CD4-positive, alpha-beta T cell (primary cell): ENCODE measurements at regions not wholly inside any gene's neighbourhood (a gene's known extent, or its start where the extent isn't known, plus 50 kb on each side); places are given as distances from the start of the nearest gene placed in this dataset.

ENCODE experiments used
- ATAC-seq: fragments of 200-7000 bp; cut with Tn5 transposase; one replicate; pipeline ENCODE4 v1.10.0; 2022; ENCODE audit warnings: mild to moderate bottlenecking; ENCODE audit not compliant: poor library complexity
- CTCF ChIA-PET: fragments of 350-600 bp; sonication (Branson Sonifier 250); formaldehyde crosslinking; loops from one replicate; lab custom pipeline; 2021; ENCODE audit warnings: antibody characterized with exemption, inconsistent platforms; lab: Charles Lee
- POLR2A ChIA-PET: fragments of 350-600 bp; sonication (Branson Sonifier 250); formaldehyde crosslinking; loops from one replicate; lab custom pipeline; 2021; ENCODE audit warnings: antibody characterized with exemption, inconsistent platforms; lab: Charles Lee
- DNase-seq, 14 experiments: peaks; one replicate each; pipeline ENCODE4 v3.0.0-alpha.2; 2013 to 2020; ENCODE audit warnings: mixed read lengths in 2 of 14
- H3K27ac ChIP-seq, 2 donors: one replicate each; pipeline versions ENCODE4 v1.5.1 to v1.7.0; 2013; ENCODE audit warnings: low read length in 2 of 2, low read depth in 1 of 2, mild to moderate bottlenecking in 1 of 2
- H3K27me3 ChIP-seq, 2 experiments: 1 replicate in 1 of 2; 2 replicates in 1 of 2; pipeline versions ENCODE4 v1.6.1 to v1.7.0; 2013; ENCODE audit warnings: low read length in 2 of 2, control low read depth in 1 of 2, mild to moderate bottlenecking in 1 of 2, moderate library complexity in 1 of 2; ENCODE audit not compliant: insufficient read depth in 2 of 2, control insufficient read depth in 1 of 2
- H3K36me3 ChIP-seq: one replicate; pipeline ENCODE4 v1.6.1; 2013; ENCODE audit warnings: low read length, control low read depth; ENCODE audit not compliant: insufficient read depth
- H3K4me1 ChIP-seq: one replicate; pipeline ENCODE4 v1.6.1; 2013; ENCODE audit warnings: low read length, control low read depth; ENCODE audit not compliant: insufficient read depth
- H3K4me3 ChIP-seq: one replicate; pipeline ENCODE4 v1.5.1; 2013; ENCODE audit warnings: mild to moderate bottlenecking, low read length, moderate library complexity
- H3K9me3 ChIP-seq, 2 experiments: 1 replicate in 1 of 2; 2 replicates in 1 of 2; pipeline versions ENCODE4 v1.6.1 to v1.7.0; 2013; ENCODE audit warnings: low read length in 2 of 2, mild to moderate bottlenecking in 2 of 2, control low read depth in 1 of 2, moderate library complexity in 1 of 2; ENCODE audit not compliant: control insufficient read depth in 1 of 2, insufficient read depth in 1 of 2
- H3K27ac Mint-ChIP-seq: one replicate; pipeline ENCODE4 v1.8.0; 2020; ENCODE audit warnings: mixed read lengths
- H3K27me3 Mint-ChIP-seq: one replicate; pipeline ENCODE4 v1.8.0; 2021; ENCODE audit warnings: mixed read lengths
- H3K36me3 Mint-ChIP-seq: one replicate; pipeline ENCODE4 v1.8.0; 2021; ENCODE audit warnings: low read depth, mixed read lengths
- H3K4me1 Mint-ChIP-seq: one replicate; pipeline ENCODE4 v1.8.0; 2021; ENCODE audit warnings: low read depth, mixed read lengths
- H3K4me3 Mint-ChIP-seq: one replicate; pipeline ENCODE4 v1.8.0; 2020; ENCODE audit warnings: mild to moderate bottlenecking, mixed read lengths
- H3K9me3 Mint-ChIP-seq: one replicate; pipeline ENCODE4 v1.8.0; 2020; ENCODE audit warnings: mixed read lengths
- intact Hi-C, 2 experiments: fragments of 100-400 bp; cut with DNase I in 1 of 2; cut with micrococcal nuclease in 1 of 2; formaldehyde crosslinking; loops; one replicate each; pipeline versions ENCODE4 v1.15.1 to v1.9.0; 2023 to 2025; cut with DNase I, micrococcal nuclease
- TF ChIP-seq, protein P1 (sequence below): fragments of 200-600 bp; IDR thresholded peaks from one replicate; pipeline ENCODE4 v1.8.0; 2022; ENCODE audit warnings: antibody characterized with exemption, mild to moderate bottlenecking

DNA sequence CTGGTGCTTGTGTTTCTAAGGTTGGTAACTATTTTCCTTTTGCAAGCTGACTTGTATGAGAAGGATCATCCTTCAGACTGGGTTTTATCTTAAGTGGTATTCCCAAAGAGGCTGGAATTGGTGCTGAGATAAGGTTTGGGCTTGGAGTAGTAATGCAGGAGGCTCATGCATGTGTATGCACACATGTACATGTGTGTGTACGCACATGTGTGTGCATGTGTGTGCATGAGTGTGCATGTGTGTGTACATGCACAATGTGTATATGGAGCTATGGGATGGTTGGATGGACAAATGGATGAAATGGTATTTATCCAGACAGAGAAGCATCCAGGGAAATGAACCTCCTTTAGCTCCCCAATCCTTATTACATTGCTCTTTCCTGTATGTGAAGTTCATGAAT, 142.6 kb downstream of the CARTPT start:
- TF ChIP-seq, protein P1, sequence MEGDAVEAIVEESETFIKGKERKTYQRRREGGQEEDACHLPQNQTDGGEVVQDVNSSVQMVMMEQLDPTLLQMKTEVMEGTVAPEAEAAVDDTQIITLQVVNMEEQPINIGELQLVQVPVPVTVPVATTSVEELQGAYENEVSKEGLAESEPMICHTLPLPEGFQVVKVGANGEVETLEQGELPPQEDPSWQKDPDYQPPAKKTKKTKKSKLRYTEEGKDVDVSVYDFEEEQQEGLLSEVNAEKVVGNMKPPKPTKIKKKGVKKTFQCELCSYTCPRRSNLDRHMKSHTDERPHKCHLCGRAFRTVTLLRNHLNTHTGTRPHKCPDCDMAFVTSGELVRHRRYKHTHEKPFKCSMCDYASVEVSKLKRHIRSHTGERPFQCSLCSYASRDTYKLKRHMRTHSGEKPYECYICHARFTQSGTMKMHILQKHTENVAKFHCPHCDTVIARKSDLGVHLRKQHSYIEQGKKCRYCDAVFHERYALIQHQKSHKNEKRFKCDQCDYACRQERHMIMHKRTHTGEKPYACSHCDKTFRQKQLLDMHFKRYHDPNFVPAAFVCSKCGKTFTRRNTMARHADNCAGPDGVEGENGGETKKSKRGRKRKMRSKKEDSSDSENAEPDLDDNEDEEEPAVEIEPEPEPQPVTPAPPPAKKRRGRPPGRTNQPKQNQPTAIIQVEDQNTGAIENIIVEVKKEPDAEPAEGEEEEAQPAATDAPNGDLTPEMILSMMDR, result no peak
- ATAC-seq (no peak), DNase-seq (no peak)
- Mint-ChIP-seq H3K4me1 (no peaks in the 10 kb centered on the region), H3K9me3 (peaks cover 4% of the 10 kb centered on the region), H3K4me3 (no peak overlapping the region), H3K27me3 (peaks cover 37% of the 10 kb centered on the region), H3K27ac (no peak overlapping the region), H3K36me3 (peaks cover 5% of the 10 kb centered on the region)
- H3K4me3 ChIP-seq, result no peak overlapping the region
- ChIA-PET POLR2A (no interaction called here), CTCF (no interaction called here)
- no peaks in the 10 kb centered on the region for H3K4me1 ChIP-seq
- H3K27me3 ChIP-seq, result peaks cover 7% of the 10 kb centered on the region in 2 experiments
- intact Hi-C loops, result no loop called here
- H3K9me3 ChIP-seq, result peaks cover 0 to 4% of the 10 kb centered on the region in 2 experiments
- no peaks in the 10 kb centered on the region for H3K36me3 ChIP-seq
- no peak overlapping the region for H3K27ac ChIP-seq

DNA sequence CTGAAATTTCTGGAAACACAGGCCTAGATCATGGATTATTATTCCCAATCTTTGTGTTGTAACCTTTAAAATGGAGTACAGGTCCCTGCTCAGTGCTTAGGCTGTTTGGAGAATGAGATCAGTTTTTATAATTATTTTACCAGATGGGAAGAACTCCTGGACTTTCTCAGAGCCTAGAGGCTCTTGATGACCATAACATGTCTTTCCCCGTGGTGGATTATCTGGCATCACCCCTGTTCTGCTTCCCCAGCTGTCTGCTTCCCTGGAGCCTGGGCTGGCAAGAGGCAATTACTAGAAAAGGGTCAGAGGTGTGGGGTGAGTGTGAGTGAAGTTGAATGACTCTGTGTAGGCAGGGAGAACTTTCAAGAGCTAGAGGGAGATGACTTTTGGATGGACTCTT, 143.0 kb downstream of the CARTPT start:
- H3K9me3 Mint-ChIP-seq, result peaks cover 4% of the 10 kb centered on the region
- intact Hi-C loops, result no loop called here
- H3K27me3 ChIP-seq, result peaks cover 7% of the 10 kb centered on the region in 2 experiments
- H3K36me3 Mint-ChIP-seq, result peaks cover 5% of the 10 kb centered on the region
- ChIA-PET POLR2A (no interaction called here), CTCF (no interaction called here)
- no peak overlapping the region for H3K27ac ChIP-seq
- no peak overlapping the region for H3K4me3 ChIP-seq
- no peaks in the 10 kb centered on the region for H3K4me1 ChIP-seq
- no peak for DNase-seq
- no peak overlapping the region for H3K4me3 Mint-ChIP-seq
- no peaks in the 10 kb centered on the region for H3K4me1 Mint-ChIP-seq
- H3K36me3 ChIP-seq, result no peaks in the 10 kb centered on the region
- H3K27me3 Mint-ChIP-seq, result peaks cover 37% of the 10 kb centered on the region
- TF ChIP-seq, protein P1, result no peak
- H3K9me3 ChIP-seq, result peaks cover 0 to 4% of the 10 kb centered on the region in 2 experiments
- no peak overlapping the region for H3K27ac Mint-ChIP-seq
- ATAC-seq, result no peak

- Mint-ChIP-seq H3K27me3 (peaks cover 37% of the 10 kb centered on the region), H3K36me3 (peaks cover 5% of the 10 kb centered on the region)
Measured at GRCh38 chr5:71862507-71863060, 143.5 kb downstream of the CARTPT start.

More at GRCh38 chr5:71862507-71863060, 143.5 kb downstream of the CARTPT start:
- Histone ChIP-seq H3K27me3 (peaks cover 7% of the 10 kb centered on the region in 2 experiments), H3K4me1 (no peaks in the 10 kb centered on the region), H3K27ac (no peak overlapping the region), H3K9me3 (peaks cover 0 to 1% of the 10 kb centered on the region in 2 experiments), H3K4me3 (no peak overlapping the region), H3K36me3 (no peaks in the 10 kb centered on the region)
- TF ChIP-seq, protein P1, result no peak
- DNase-seq (no peak), ATAC-seq (no peak)
- Mint-ChIP-seq H3K9me3 (peaks cover 4% of the 10 kb centered on the region), H3K4me1 (no peaks in the 10 kb centered on the region), H3K27ac (no peak overlapping the region), H3K4me3 (no peak overlapping the region)
- intact Hi-C loops, result no loop called here
- POLR2A ChIA-PET, result no interaction called here
- CTCF ChIA-PET, result no interaction called here
